GM12891 (cell line): ENCODE measurements at regions not wholly inside any gene's neighbourhood (a gene's known extent, or its start where the extent isn't known, plus 50 kb on each side); places are given as distances from the start of the nearest gene placed in this dataset.

Source experiments
- PAX5 ChIP-seq: IDR thresholded peaks from 2 replicates; pipeline ENCODE4 v1.6.1; 2011; ENCODE audit warnings: low read length, moderate library complexity, mild to moderate bottlenecking; ENCODE audit not compliant: insufficient read depth, severe bottlenecking
- POLR2A ChIP-seq: IDR thresholded peaks from 2 replicates; pipeline ENCODE4 v1.6.1; 2011; ENCODE audit warnings: low read depth, low read length, control low read depth
- POLR2AphosphoS5 ChIP-seq: IDR thresholded peaks from 2 replicates; pipeline ENCODE4 v1.6.1; 2011; ENCODE audit warnings: low read depth, low read length, control low read depth
- POU2F2 ChIP-seq: IDR thresholded peaks from 2 replicates; pipeline ENCODE4 v1.6.1; 2011; ENCODE audit warnings: low read depth, mild to moderate bottlenecking, control low read depth, low read length, moderate library complexity
- SPI1 ChIP-seq: IDR thresholded peaks from 2 replicates; pipeline ENCODE4 v1.6.1; 2011; ENCODE audit warnings: low read depth, low read length, control low read depth
- TAF1 ChIP-seq: IDR thresholded peaks from 2 replicates; pipeline ENCODE4 v1.6.1; 2011; ENCODE audit warnings: low read depth, low read length, control low read depth

DNA sequence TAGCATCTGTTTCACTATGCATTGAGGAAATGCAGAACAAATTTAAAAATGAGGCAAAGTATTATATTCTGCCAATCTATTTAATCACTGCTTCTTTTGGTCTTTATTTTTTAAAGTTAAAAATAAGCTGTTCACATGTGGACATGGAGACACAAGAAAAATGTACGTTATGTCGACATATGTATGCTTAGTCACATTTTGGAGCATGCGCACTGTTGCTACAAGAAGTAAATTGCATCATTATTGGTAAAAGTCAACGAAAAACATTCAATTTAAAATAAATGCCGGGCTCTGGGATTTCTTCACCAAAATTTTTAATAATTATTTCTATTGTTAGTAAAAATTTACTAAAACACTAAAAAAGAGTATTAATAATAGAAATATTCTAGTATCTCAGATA is 876.3 kb upstream of the CTNND2 start:
- TF ChIP-seq POLR2A (no peak), POLR2AphosphoS5 (no peak), TAF1 (no peak), SPI1 (no peak), PAX5 (no peak), POU2F2 (no peak)
